NCI-H187 treated with DMSO at 0.1 percent for 48 hours (cell line): ENCODE measurements at regions not wholly inside any gene's neighbourhood (a gene's known extent, or its start where the extent isn't known, plus 50 kb on each side); places are given as distances from the start of the nearest gene placed in this dataset.
"Not testable (repeated sequence)": the region's sequence is repeated elsewhere in the genome, so short reads cannot be mapped to it uniquely, and the experiment has no call there.

Experiments
- DNase-seq: peaks from one replicate; lab custom pipeline; 2025; lab: John Stamatoyannopoulos, UW

GRCh38 chr12:23084236-23084995 is 459.4 kb downstream of the ETNK1 start:
- DNase-seq: no peak

- no peak for DNase-seq
Observed at GRCh38 chr12:23088594-23088993, 463.6 kb downstream of the ETNK1 start.

GRCh38 chr12:23093488-23093887 is 468.5 kb downstream of the ETNK1 start:
- DNase-seq: no peak

GRCh38 chr12:23096321-23096720 is 471.4 kb downstream of the ETNK1 start:
- DNase-seq: no peak

GRCh38 chr12:23098110-23098509 is 473.1 kb downstream of the ETNK1 start:
- DNase-seq: no peak

GRCh38 chr12:23098517-23098916 is 473.5 kb downstream of the ETNK1 start:
- no peak for DNase-seq

GRCh38 chr12:23099104-23099503 is 474.1 kb downstream of the ETNK1 start:
- no peak for DNase-seq

GRCh38 chr12:23099604-23100003 is 474.6 kb downstream of the ETNK1 start:
- no peak for DNase-seq

- DNase-seq: no peak
Observed at GRCh38 chr12:23108957-23109356, 484.0 kb downstream of the ETNK1 start.

- no peak for DNase-seq
Observed at GRCh38 chr12:23113781-23114180, 488.8 kb downstream of the ETNK1 start.

GRCh38 chr12:23115984-23116383 is 491.0 kb downstream of the ETNK1 start:
- DNase-seq: no peak

GRCh38 chr12:23126794-23127193 is 501.8 kb downstream of the ETNK1 start:
- DNase-seq: no peak

GRCh38 chr12:23127701-23128100 is 502.7 kb downstream of the ETNK1 start:
- no peak for DNase-seq

GRCh38 chr12:23128462-23128861 is 503.5 kb downstream of the ETNK1 start:
- no peak for DNase-seq

GRCh38 chr12:23132357-23132756 is 507.4 kb downstream of the ETNK1 start:
- DNase-seq: no peak

- DNase-seq: no peak
Observed at GRCh38 chr12:23133471-23133870, 508.5 kb downstream of the ETNK1 start.

- DNase-seq: no peak
Observed at GRCh38 chr12:23139026-23139425, 514.1 kb downstream of the ETNK1 start.

GRCh38 chr12:23140710-23141109 is 515.7 kb downstream of the ETNK1 start:
- DNase-seq: no peak

- no peak for DNase-seq
Observed at GRCh38 chr12:23141335-23141734, 516.4 kb downstream of the ETNK1 start.

- not testable (repeated sequence) for DNase-seq
Observed at GRCh38 chr12:23146070-23146469, 521.1 kb downstream of the ETNK1 start.

GRCh38 chr12:23168459-23168858 is 543.5 kb downstream of the ETNK1 start:
- no peak for DNase-seq

GRCh38 chr12:23169012-23169695 is 544.2 kb downstream of the ETNK1 start:
- no peak for DNase-seq

- DNase-seq: no peak
Observed at GRCh38 chr12:23169696-23170013, 544.7 kb downstream of the ETNK1 start.

- DNase-seq: no peak
Observed at GRCh38 chr12:23174917-23175316, 549.9 kb downstream of the ETNK1 start.
